NCI-H2196 (cell line): ENCODE measurements at regions not wholly inside any gene's neighbourhood (a gene's known extent, or its start where the extent isn't known, plus 50 kb on each side); places are given as distances from the start of the nearest gene placed in this dataset.
"Not testable (repeated sequence)": the region's sequence is repeated elsewhere in the genome, so short reads cannot be mapped to it uniquely, and the experiment has no call there.

Source experiments
- DNase-seq: peaks from one replicate; lab custom pipeline; 2025; ENCODE audit not compliant: unreplicated experiment; lab: John Stamatoyannopoulos, UW

DNA sequence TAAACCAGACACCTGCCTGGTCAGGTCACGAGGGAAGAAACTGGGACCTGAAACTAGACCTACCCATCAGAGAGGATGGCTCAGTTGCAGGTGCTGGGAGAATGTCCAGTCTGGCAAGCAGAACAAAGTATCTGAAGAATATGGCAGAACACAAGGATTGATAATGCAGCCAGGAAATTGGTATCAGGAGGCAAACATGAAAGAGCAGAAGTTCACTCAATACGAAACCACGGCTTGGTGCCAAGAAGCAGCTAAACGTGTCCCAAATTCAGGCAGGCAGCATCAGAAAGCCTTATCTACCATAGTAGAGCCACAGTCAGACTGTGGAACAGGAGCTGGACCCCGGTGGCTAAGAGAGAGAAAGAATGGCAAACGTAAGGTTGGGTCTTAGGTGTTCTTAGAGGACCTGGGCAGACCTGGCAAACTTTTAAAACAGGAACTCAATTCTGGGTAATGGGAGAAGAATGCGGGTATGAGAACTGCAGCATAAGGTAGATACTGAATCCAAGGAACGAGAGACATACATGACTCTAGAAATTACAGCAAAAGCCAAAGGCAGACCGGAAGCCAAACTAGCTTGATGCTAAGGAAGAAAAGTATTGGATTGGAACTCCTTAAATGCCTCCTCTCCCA, 169.0 kb upstream of the NECTIN3 start:
- DNase-seq, result no peak

- DNase-seq, result no peak
Observed at GRCh38 chr3:110903771-110904519, 167.7 kb upstream of the NECTIN3 start.

DNA sequence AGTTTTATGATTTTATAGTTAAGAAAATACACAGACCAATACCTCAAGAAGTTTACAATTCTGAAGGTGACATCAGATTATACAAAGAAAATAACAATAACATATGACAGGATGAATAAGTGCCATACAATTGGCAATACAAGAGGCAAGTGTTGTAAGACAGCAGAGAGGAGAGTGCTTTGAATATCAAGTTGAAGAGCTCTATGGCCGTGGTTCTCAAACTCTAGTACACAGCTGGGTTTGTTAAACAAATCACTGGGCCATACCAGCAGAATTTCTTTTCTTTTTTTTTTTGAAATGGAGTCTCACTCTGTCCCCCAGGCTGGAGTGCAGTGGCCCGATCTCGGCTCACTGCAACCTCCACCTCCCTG, 167.1 kb upstream of the NECTIN3 start:
- no peak for DNase-seq

DNA sequence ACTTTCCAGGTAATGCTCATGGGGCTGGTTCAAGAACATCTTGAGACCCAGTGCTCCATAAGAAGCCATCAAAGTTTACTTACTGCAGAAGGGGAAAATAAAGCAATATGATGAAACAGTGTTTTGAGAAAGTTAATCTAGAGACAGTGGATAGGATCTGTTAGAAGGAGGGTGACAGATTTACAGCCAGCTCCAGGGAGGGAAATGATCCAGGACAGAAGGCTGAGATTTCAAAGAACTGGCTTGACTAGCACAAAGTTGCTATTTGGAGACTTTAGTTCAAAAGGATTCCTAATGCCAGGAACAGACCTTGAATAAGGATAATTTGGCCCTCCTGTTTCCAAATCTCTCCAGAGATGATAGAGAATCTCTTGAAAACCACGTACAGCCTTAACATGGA, 166.5 kb upstream of the NECTIN3 start:
- no peak for DNase-seq

- no peak for DNase-seq
Observed at GRCh38 chr3:110909839-110910238, 161.8 kb upstream of the NECTIN3 start.

DNA sequence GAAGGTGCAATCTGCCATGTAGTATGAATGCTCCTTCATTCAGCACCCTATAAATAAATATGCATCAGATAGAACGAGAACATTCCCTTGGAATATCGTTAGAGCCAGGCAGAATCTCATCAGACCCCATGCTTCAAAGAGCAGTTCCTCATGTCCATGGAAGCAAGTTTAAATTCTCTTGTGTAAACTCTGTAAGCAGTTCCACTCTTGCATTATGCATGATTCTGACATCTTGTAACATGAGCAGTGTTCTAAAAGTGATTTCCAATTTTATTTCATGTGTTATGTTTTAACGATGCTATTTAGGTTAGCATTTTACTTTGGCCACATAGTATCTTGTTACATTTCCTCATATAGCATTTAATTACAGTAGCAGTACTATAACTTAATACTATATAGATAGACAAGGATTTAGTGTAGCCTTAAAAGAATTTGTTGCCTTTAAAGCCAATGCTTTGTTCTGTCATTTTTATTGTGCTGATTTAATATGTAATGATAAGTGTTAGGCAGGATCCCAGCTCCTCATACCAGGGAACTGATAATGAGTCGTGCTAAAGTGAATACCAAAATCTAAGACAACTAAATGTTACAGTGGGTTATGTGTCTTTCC, 161.2 kb upstream of the NECTIN3 start:
- DNase-seq, result no peak

DNA sequence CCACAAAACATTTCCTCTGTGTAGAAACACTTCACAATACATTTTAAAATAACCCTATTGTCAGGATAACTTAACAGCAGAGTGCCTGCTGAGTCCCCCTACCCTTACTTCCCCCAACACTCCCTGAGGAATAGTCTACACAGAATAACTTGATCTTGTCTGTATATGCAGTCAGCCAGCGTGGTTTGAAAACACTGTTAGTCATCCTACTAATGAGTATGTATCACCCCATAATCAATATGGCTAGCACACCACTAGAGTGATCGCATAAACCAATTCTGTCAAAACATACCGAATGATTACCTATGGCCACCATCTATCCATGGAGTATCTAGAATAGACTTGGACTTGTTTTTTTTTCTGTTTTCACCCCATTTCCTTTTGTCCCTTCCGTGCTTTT, 152.7 kb upstream of the NECTIN3 start:
- DNase-seq, result no peak

DNA sequence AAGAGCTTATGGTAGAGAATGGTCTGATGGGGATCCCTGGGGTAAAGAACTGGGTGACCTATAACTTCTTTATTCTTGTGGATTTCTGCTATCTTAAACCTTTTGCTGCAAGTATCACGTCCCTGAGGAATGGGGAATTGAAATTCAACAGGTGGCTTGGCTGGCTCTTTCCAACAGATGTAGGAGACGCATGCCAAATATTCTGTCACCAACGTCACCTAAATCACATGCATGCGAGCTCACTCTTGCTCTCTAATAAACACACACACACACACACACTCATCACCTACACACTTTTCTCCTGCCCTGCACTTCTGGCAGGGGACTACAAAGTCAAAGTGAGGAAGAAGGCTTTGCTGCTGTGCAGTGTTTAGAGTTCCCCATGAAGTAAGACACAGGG, 145.8 kb upstream of the NECTIN3 start:
- no peak for DNase-seq

GRCh38 chr3:110928016-110928662, 143.5 kb upstream of the NECTIN3 start:
- DNase-seq, result no peak

DNA sequence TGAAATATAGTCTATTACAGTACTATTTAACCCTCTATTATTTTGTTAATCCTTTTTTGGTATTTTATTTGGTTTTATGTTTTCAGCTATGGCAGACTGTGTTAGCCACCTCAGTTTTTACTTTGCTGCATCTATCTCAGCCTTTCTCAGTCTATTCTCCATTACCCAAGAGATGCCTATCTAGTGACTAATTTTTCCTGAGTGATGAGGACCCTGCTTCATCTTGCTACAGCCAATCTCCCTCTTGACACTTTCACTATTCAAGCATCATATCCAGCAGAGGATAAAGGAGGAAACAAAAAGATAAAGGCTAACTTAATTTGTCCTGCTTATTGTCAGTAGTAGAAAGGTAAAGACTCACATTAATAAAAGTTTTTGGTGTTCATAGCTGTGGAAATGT, 141.8 kb upstream of the NECTIN3 start:
- DNase-seq, result no peak

DNA sequence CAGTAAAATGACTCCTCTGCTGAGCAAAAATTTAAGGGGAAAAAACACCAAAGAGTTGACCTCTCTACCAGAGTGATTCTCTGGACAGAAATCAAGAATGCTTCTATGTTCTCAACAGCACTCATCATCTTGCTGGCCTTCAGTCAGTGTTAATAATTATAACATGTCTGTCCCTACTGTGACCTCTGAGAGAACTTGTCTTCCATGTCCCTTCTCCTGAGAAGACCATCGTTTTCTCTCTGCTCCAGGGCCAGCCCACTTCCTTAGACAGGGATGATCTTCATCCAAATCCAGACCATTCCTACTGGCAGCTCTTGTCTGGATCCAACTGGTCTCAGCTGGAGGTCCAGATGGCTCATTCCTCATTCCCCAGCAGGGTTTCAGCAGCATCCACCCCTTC, 139.0 kb upstream of the NECTIN3 start:
- no peak for DNase-seq

- no peak for DNase-seq
Observed at GRCh38 chr3:110933821-110934426, 137.7 kb upstream of the NECTIN3 start.

DNA sequence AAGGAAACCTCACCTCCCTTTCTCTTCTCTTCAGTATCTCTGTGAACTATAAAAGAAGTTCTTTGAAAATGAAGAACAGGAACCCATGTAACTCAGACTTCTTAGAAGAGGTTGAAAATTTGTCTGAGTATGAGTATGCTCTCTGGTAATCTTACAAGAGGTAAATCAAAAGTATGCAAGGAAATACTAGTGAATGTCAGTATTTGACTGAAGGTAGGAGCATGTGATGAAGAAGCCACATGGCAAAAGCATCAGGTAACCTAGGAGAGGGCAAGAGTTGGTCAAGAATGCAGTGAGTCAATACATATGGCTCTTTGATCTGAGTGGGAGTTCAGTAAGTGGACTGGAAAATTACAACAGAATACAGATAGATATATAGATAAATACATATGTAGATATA, 133.0 kb upstream of the NECTIN3 start:
- DNase-seq, result no peak

- DNase-seq, result no peak
Observed at GRCh38 chr3:110940055-110940454, 131.6 kb upstream of the NECTIN3 start.

DNA sequence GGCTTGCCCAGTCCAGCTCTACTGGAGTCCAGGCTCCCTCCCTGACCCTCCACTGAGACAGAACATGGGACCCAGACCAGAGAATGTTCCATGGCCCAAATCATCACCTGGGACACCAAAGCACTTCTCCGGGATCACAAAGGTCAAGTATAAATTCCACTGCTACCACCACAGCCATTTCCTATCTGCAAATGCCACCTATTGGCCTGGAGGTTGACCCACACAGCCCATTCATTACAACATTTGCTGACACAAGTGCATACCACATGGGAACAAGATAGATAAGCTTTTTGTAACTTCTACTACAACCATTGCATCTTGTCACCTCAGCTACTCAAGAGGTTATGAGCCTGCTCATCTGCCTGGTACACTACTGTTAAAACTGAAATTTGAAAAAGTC, 126.8 kb upstream of the NECTIN3 start:
- DNase-seq, result no peak

- no peak for DNase-seq
Observed at GRCh38 chr3:110946810-110947209, 124.8 kb upstream of the NECTIN3 start.

DNA sequence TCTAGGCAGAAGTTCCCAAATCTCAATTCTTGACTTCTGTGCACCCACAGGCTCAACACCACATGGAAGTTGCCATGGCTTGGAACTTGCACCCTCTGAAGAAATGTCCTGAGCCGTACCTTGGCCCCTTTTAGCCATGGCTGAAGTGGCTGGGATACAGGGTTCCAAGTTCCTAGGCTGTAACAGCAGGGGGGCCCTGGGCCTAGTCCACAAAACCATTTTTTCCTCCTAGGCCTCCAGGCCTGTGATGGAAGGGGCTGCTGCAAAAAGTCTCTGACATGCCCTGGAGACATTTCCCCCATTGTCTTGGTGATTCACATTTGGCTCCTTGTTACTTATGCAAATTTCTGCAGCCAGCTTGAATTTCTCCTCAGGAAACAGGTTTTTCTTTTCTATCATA, 122.4 kb upstream of the NECTIN3 start:
- DNase-seq, result not testable (repeated sequence)

DNA sequence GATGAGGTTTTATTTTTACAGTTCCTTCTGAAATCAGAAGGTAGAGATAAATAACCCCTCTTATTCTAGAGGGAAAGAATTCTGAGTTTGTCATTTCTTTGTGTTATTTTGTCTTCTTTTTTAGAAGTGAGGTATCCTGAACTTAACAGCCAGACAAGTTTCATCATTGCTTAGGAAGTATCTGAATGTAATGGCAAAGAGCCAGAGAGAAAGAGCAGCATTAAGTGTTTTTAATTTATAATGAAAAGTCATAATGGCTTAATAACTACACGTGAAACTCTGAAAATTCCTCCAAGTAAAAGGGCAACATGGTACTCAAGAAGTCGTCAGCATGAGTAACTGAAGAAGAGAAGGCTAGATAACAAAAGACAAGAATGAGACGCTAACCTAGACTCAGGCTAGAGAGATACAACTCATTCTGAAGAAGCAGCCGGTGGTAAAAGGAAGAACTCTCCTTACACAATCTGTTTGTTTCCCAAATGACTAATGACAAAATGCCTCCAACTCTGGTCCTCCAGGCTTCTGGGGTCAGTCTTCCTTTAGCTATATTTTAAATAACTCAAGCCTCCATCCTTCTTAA, 116.2 kb upstream of the NECTIN3 start:
- DNase-seq, result no peak

DNA sequence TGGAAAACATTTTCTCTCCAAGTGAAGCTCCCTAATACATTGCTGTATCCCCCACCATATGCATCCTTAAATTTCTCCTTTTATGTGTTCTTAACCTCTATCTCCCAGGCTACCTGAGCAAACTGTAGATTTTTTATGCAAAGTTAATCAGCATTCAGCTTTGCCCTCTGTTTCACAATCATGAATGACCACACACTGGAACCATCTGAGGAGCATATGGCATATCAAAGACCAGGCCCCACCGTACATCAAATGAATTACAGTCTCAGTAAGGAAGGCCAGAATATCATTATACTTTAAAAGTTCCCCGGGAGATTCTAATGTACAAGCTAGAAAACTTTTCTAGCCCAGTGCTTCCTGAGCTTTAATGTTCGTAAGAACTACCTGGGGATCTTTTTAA, 115.5 kb upstream of the NECTIN3 start:
- DNase-seq, result no peak

DNA sequence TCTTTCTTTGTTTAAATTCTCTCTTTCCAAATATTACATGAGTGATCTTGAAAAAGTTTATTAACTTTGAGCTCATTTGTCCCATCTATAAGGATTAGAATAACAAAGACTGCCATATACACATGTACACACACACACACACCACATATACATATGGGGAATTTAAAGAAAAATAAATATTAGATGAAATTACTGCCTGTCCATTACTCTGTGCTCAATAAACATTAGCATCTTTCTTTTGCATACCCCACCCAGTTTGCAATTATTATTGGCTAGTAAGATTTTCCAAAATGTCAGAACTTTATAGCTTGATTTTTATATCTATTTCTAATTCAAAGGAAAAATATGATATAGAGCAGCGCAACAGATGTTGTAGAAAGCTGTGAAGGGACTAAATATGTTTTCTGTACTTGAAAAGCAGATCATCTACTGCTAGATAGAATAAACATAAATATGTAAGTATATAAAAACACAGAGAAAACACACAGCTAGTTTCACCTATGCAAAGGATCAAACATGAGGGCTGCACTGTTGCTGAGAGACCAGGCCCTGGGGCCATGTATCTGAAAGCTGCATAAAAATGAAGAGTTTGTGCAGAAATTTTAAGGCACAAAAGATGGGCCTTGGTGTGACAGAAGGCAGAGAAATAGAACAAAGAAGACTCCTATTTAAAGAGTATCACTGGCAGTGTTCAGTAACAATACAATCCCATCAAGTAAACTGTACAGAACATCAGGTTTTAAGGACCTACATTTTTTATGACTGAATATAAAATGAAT, 114.2 kb upstream of the NECTIN3 start:
- DNase-seq, result no peak
